GM23338 (cell line): ENCODE measurements at regions not wholly inside any gene's neighbourhood (a gene's known extent, or its start where the extent isn't known, plus 50 kb on each side); places are given as distances from the start of the nearest gene placed in this dataset.

ENCODE experiments used
- ATAC-seq: fragments of 200-7000 bp; cut with Tn5 transposase; 3 replicates; pipeline ENCODE4 v1.9.1; 2020
- DNase-seq: peaks from one replicate; pipeline ENCODE4 v3.0.0-alpha.2; 2015; ENCODE audit warnings: low spot score
- H2AFZ ChIP-seq: fragments of 200-600 bp; sonication (generic); 2 replicates; pipeline ENCODE4 v1.8.0; 2016; ENCODE audit warnings: antibody characterized with exemption, mild to moderate bottlenecking, moderate library complexity
- H3F3A ChIP-seq: fragments of 200-600 bp; sonication (generic); replicated peaks from 2 replicates; pipeline ENCODE4 v1.8.0; 2017; ENCODE audit warnings: antibody characterized with exemption, mixed run types, low read depth
- H3K27ac ChIP-seq: fragments of 200-600 bp; sonication (generic); 2 replicates; pipeline ENCODE4 v1.6.1; 2016; ENCODE audit warnings: low read depth
- H3K27me3 ChIP-seq: fragments of 200-600 bp; sonication (generic); 2 replicates; pipeline ENCODE4 v1.8.0; 2016; ENCODE audit warnings: mild to moderate bottlenecking, mixed run types, moderate library complexity; ENCODE audit not compliant: insufficient read depth
- H3K36me3 ChIP-seq: fragments of 200-600 bp; sonication (generic); 2 replicates; pipeline ENCODE4 v1.8.0; 2016; ENCODE audit warnings: mild to moderate bottlenecking; ENCODE audit not compliant: insufficient read depth
- H3K4me1 ChIP-seq: fragments of 200-600 bp; sonication (generic); 2 replicates; pipeline ENCODE4 v1.8.0; 2016; ENCODE audit warnings: mild to moderate bottlenecking, moderate library complexity; ENCODE audit not compliant: insufficient read depth
- H3K4me2 ChIP-seq: fragments of 200-600 bp; sonication (generic); 2 replicates; pipeline ENCODE4 v1.7.1; 2017; ENCODE audit warnings: mixed run types
- H3K4me3 ChIP-seq: fragments of 200-600 bp; sonication (generic); 2 replicates; pipeline ENCODE4 v1.6.1; 2016; ENCODE audit warnings: mixed run types
- H3K79me2 ChIP-seq: fragments of 200-600 bp; sonication (generic); replicated peaks from 2 replicates; pipeline ENCODE4 v1.8.0; 2017; ENCODE audit warnings: mild to moderate bottlenecking; ENCODE audit not compliant: insufficient read depth
- H3K9me2 ChIP-seq: fragments of 200-600 bp; sonication (generic); 2 replicates; pipeline ENCODE4 v1.8.0; 2017; ENCODE audit not compliant: insufficient read depth
- H4K20me1 ChIP-seq: fragments of 200-600 bp; sonication (generic); replicated peaks from 2 replicates; pipeline ENCODE4 v1.8.0; 2017; ENCODE audit warnings: mild to moderate bottlenecking; ENCODE audit not compliant: insufficient read depth
- H3K27ac Mint-ChIP-seq: 2 replicates; pipeline ENCODE4 v1.8.0; 2020; ENCODE audit warnings: inconsistent platforms, mild to moderate bottlenecking, moderate library complexity, mixed read lengths
- H3K27me3 Mint-ChIP-seq: 3 replicates; pipeline ENCODE4 v1.8.0; 2022; ENCODE audit warnings: low read depth, mild to moderate bottlenecking, moderate library complexity, mixed read lengths, inconsistent platforms; ENCODE audit not compliant: insufficient read depth, poor library complexity
- H3K36me3 Mint-ChIP-seq: 3 replicates; pipeline ENCODE4 v1.8.0; 2021; ENCODE audit warnings: low read depth, mild to moderate bottlenecking, inconsistent platforms, moderate library complexity, mixed read lengths
- H3K4me1 Mint-ChIP-seq: 3 replicates; pipeline ENCODE4 v1.8.0; 2020; ENCODE audit warnings: mild to moderate bottlenecking, inconsistent platforms, mixed read lengths
- H3K4me3 Mint-ChIP-seq: 3 replicates; pipeline ENCODE4 v1.8.0; 2021; ENCODE audit warnings: moderate library complexity, mild to moderate bottlenecking, inconsistent platforms, mixed read lengths
- H3K9me3 Mint-ChIP-seq: 3 replicates; pipeline ENCODE4 v1.8.0; 2020; ENCODE audit warnings: moderate library complexity, mild to moderate bottlenecking, inconsistent platforms, mixed read lengths
- CREB1 ChIP-seq: fragments of 250-450 bp; sonication (Bioruptor Pico); IDR thresholded peaks from 2 replicates; pipeline ENCODE4 v1.5.0; 2020; ENCODE audit warnings: low read depth, mild to moderate bottlenecking, moderate library complexity
- ETS1 ChIP-seq: IDR thresholded peaks from 2 replicates; pipeline ENCODE4 v1.6.1; 2016; ENCODE audit warnings: antibody characterized with exemption
- EZH2 ChIP-seq: fragments of 200-600 bp; sonication (generic); IDR thresholded peaks from one replicate; pipeline ENCODE4 v1.8.0; 2017; ENCODE audit warnings: antibody characterized with exemption, mild to moderate bottlenecking, low read depth; ENCODE audit not compliant: unreplicated experiment
- EZH2phosphoT487 ChIP-seq: fragments of 200-600 bp; sonication (generic); IDR thresholded peaks from one replicate; pipeline ENCODE4 v1.8.1; 2018; ENCODE audit warnings: antibody characterized with exemption; ENCODE audit not compliant: unreplicated experiment
- JUNB ChIP-seq: IDR thresholded peaks from one replicate; pipeline ENCODE4 v1.6.1; 2016; ENCODE audit warnings: antibody characterized with exemption; ENCODE audit not compliant: unreplicated experiment
- POLR2AphosphoS5 ChIP-seq: IDR thresholded peaks from 2 replicates; pipeline ENCODE4 v1.6.1; 2016; ENCODE audit warnings: antibody characterized with exemption, low read depth
- REST ChIP-seq: IDR thresholded peaks from one replicate; pipeline ENCODE4 v1.6.1; 2018; ENCODE audit warnings: antibody characterized with exemption; ENCODE audit not compliant: unreplicated experiment
- STAT1 ChIP-seq: IDR thresholded peaks from one replicate; pipeline ENCODE4 v1.6.1; 2016; ENCODE audit warnings: antibody characterized with exemption; ENCODE audit not compliant: unreplicated experiment
- ZNF114 ChIP-seq: fragments of 250-450 bp; sonication (Bioruptor Pico); IDR thresholded peaks from 2 replicates; pipeline ENCODE4 v1.5.0; 2020; ENCODE audit warnings: mild to moderate bottlenecking, moderate library complexity
- ZNF462 ChIP-seq: fragments of 250-450 bp; sonication (Bioruptor Pico); IDR thresholded peaks from 2 replicates; pipeline ENCODE4 v1.5.0; 2020; ENCODE audit warnings: mild to moderate bottlenecking, moderate library complexity

GRCh38 chr4:35978551-35978950 is 265.8 kb downstream of the ARAP2 start:
- no peak overlapping the region for H3K4me3 Mint-ChIP-seq
- no peak for ATAC-seq
- H3K27ac Mint-ChIP-seq = no peak overlapping the region
- Histone ChIP-seq H3K79me2 (no peaks in the 10 kb centered on the region), H3K27me3 (no peaks in the 10 kb centered on the region), H4K20me1 (no peaks in the 10 kb centered on the region), H3K27ac (no peak overlapping the region), H3K4me1 (no peaks in the 10 kb centered on the region), H3F3A (no peaks in the 10 kb centered on the region), H3K4me3 (no peak overlapping the region), H2AFZ (no peak overlapping the region), H3K36me3 (no peaks in the 10 kb centered on the region), H3K9me2 (no peaks in the 10 kb centered on the region), H3K4me2 (no peak overlapping the region)
- no peak for DNase-seq
- no peaks in the 10 kb centered on the region for H3K9me3 Mint-ChIP-seq
- H3K4me1 Mint-ChIP-seq = no peaks in the 10 kb centered on the region
- peaks cover 2% of the 10 kb centered on the region for H3K27me3 Mint-ChIP-seq
- TF ChIP-seq JUNB (no peak), REST (no peak), CREB1 (no peak), STAT1 (no peak), POLR2AphosphoS5 (no peak), EZH2phosphoT487 (no peak), ZNF114 (CRISPR knock-in tag) (no peak), EZH2 (no peak), ETS1 (no peak), ZNF462 (no peak)
- no peaks in the 10 kb centered on the region for H3K36me3 Mint-ChIP-seq
